H1 (cell line): ENCODE measurements at regions not wholly inside any gene's neighbourhood (a gene's known extent, or its start where the extent isn't known, plus 50 kb on each side); places are given as distances from the start of the nearest gene placed in this dataset.

Source experiments
- CBX8 ChIP-seq: fragments of 300-800, 300-1000 bp; sonication (generic); IDR thresholded peaks from 2 replicates; pipeline ENCODE4 v1.7.1; 2016; ENCODE audit warnings: low read depth, low read length, borderline replicate concordance
- CHD2 ChIP-seq: IDR thresholded peaks from 2 replicates; pipeline ENCODE4 v1.6.1; 2012; ENCODE audit warnings: low read length, improper control_type of control experiment
- CHD7 ChIP-seq: fragments of 300-600 bp; sonication (generic); IDR thresholded peaks from 2 replicates; pipeline ENCODE4 v1.7.1; 2012; ENCODE audit warnings: low read length, moderate library complexity, mild to moderate bottlenecking, inconsistent platforms; ENCODE audit not compliant: insufficient replicate concordance
- EGR1 ChIP-seq: IDR thresholded peaks from 2 replicates; pipeline ENCODE4 v1.6.1; 2011; ENCODE audit warnings: low read depth, low read length, borderline replicate concordance
- GABPA ChIP-seq: IDR thresholded peaks from 2 replicates; pipeline ENCODE4 v1.6.1; 2011; ENCODE audit warnings: mild to moderate bottlenecking, low read length, moderate library complexity, borderline replicate concordance; ENCODE audit not compliant: insufficient read depth
- GTF2F1 ChIP-seq: IDR thresholded peaks from 2 replicates; pipeline ENCODE4 v1.6.1; 2012; ENCODE audit warnings: low read depth, low read length, improper control_type of control experiment, borderline replicate concordance
- RBBP5 ChIP-seq: IDR thresholded peaks from 2 replicates; pipeline ENCODE4 v1.7.1; 2012; ENCODE audit warnings: low read depth, mild to moderate bottlenecking, inconsistent platforms, low read length, moderate library complexity, borderline replicate concordance
- RNF2 ChIP-seq: fragments of 200-900, 300-1000 bp; sonication (generic); IDR thresholded peaks from 2 replicates; pipeline ENCODE4 v1.7.1; 2016; ENCODE audit warnings: borderline replicate concordance, low read depth, mild to moderate bottlenecking, antibody characterized with exemption, low read length; ENCODE audit not compliant: poor library complexity, severe bottlenecking; ENCODE audit errors: missing control alignments
- SIRT6 ChIP-seq: IDR thresholded peaks from one replicate; pipeline ENCODE4 v1.7.1; 2012; ENCODE audit warnings: low read length, inconsistent platforms
- SIX5 ChIP-seq: IDR thresholded peaks from 2 replicates; pipeline ENCODE4 v1.6.1; 2011; ENCODE audit warnings: mild to moderate bottlenecking, low read depth, low read length
- SRF ChIP-seq: IDR thresholded peaks from 2 replicates; pipeline ENCODE4 v1.6.1; 2011; ENCODE audit warnings: mild to moderate bottlenecking, low read depth, low read length, moderate library complexity
- SUZ12 ChIP-seq: fragments of 200-600 bp; sonication (generic); IDR thresholded peaks from 2 replicates; pipeline ENCODE4 v1.6.1; 2012; ENCODE audit warnings: mild to moderate bottlenecking, inconsistent platforms, low read length, moderate library complexity, mixed read lengths
- ZNF274 ChIP-seq: IDR thresholded peaks from 2 replicates; pipeline ENCODE4 v1.7.0; 2012; ENCODE audit warnings: low read length, borderline replicate concordance; ENCODE audit errors: extremely low read depth

- no peak for TF ChIP-seq CHD7
- no peak for TF ChIP-seq SRF
- TF ChIP-seq GABPA, result no peak
- no peak for TF ChIP-seq RBBP5
- no peak for TF ChIP-seq RNF2
- no peak for TF ChIP-seq SIX5
- no peak for TF ChIP-seq GTF2F1
- TF ChIP-seq CHD2, result no peak
- no peak for TF ChIP-seq SUZ12
- TF ChIP-seq SIRT6, result no peak
- no peak for TF ChIP-seq ZNF274
- no peak for TF ChIP-seq EGR1
- TF ChIP-seq CBX8, result no peak
Observed at GRCh38 chr6:72534236-72534635, 87.6 kb upstream of the KCNQ5 start (continued).
